NCI-H2227 treated with DMSO at 0.1 percent for 48 hours (cell line): ENCODE measurements at regions not wholly inside any gene's neighbourhood (a gene's known extent, or its start where the extent isn't known, plus 50 kb on each side); places are given as distances from the start of the nearest gene placed in this dataset.
A peak's percentile ranks its signal among the peaks of the same experiment; 100 is the strongest.
"Not testable (repeated sequence)": the region's sequence is repeated elsewhere in the genome, so short reads cannot be mapped to it uniquely, and the experiment has no call there.

Experiments
- DNase-seq: peaks from one replicate; lab custom pipeline; 2025; lab: John Stamatoyannopoulos, UW

DNA sequence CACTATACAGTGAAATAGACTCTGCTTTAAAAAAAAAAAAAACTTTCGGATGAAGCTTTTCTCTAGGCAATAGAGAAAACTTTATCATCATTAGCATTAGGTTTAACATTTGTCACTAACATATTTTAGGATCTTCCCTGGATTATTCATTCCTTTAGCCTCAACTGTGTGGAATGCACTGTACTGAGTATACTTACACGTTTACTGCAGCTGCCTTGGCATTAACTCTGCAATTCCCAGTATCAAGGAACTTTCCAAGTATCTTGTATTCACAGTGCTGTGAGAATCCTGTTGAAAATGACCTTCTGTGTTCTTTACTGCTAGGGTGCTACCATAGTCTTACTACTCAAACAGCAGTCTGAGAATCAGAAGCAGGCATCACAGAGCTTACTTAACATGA is 328.2 kb upstream of the COL3A1 start:
- no peak for DNase-seq

DNA sequence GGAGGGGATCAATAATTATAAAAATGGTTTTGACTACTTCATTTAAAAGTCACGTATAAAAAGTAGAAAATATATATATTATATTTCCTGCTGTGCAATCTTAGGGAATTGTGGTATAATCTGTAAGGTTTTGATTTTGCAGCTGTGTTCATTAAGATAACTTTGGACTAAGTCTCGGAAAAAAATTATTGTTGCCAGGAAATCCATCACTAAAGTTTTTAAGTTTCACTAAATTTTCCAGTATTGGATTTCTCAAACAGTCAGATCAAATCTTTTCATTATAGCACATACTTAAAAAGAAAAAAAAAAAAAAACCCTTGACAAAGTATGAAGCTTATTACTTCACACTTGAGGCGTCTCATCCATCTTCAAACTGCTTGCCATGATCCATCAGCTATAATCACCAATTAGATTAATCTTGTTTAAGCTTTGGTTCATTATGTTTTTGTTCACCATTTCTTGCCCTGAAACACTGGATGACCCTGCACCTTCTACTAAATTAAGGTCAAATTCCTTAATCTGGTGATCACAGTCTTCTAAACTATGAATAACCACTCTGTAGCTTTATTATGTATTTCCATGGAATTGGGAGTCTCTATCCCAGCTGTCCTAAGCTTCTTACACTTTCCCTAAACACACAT is 326.6 kb upstream of the COL3A1 start:
- DNase-seq, result no peak

DNA sequence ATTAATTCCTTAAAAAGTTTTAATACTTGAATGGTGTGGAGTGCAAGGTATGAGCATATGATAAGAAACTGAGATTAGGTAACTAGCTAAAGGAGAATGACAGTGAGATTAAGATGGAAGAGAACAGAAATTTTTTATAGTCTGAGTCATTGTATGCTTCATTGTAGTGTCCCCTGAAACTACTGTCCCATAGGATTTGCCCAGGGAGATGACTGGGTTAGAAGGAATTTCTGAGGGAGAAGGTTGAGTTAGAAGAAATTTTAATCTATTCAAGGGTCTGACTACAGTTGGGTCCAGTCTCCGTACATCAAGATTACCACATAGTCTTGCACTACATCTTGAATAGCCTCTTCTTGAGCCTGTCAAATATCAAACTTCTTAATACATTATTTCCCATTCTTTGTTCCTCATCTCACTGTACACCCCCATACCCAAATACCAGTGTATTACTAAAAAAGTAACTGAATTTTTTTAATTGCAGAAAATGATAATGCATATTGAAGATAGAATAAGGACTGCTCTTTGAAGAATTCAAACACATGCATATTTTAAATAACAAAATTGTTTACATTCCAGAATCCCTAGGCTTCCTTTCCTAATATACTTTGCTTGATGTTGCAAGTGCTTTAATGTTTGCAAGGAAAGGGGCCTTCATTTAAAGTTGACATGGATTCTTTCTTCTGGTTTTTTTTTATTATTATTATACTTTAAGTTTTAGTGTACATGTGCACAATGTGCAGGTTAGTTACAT is 314.3 kb upstream of the COL3A1 start:
- no peak for DNase-seq

DNA sequence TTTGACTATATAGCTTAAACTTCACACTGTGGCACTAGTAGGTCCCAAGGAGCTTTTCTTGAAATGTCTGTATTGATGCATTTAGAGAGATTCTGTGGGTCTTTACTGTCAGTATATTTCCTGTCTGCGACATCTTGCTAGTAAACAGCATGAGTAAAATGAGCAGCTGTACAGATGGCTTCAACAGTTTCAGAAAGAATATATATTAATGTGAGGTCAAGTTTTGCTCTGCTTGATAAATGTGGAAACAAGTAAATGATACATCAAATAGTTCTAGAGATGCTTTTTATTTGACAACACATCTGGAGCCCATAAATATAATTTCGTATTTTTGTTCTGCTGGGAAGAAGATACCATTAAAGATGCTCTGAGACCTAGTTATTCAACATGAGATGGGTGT is 310.9 kb upstream of the COL3A1 start:
- no peak for DNase-seq

DNA sequence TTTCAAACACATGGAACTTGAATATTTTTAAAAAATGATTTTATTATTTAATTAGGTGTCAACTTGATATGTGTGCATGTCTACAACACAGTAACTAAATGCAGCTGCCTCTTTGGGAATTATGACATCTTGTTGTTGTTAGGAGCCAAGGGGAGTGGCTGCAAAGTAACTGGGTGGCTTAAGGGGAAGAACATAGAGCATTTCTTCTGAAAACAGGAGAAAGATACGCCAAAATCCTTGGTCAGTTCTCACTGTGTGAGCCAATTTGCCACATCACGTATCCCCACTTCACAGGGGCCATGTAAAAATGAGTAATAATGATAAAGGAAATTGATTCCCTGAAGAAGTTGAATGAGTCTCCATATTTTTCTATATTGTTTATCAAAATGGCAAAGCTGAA is 309.8 kb upstream of the COL3A1 start:
- no peak for DNase-seq

- no peak for DNase-seq
These were observed 309.1 kb upstream of the COL3A1 start for GRCh38 chr2:188664951-188665595.

DNA sequence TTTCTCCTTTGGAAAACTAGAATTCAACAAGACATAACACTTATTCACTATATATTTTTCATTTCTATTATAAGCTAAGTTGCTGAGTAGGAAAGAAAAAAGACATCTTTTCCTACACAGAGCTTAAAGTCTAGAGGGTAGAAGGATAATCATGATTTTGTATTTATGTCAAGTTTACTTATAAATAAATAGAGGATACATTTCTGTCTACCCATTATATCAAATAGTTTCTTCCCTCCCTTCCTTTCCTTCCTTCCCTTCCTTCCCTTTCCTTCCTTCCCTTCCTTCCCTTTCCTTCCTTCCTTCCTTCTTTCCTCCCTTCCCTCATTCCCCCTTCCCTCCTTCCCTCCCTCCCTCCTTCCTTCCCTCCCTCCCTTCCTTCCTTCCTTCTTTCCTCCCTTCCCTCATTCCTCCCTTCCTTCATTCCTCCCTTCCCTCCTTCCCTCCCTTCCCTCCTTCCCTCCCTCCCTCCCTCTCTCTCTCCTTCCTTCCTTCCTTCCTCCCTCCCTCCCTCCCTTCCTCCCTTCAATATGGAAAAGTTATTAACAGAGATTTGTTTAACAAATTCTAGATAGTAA is 308.4 kb upstream of the COL3A1 start:
- no peak for DNase-seq

DNA sequence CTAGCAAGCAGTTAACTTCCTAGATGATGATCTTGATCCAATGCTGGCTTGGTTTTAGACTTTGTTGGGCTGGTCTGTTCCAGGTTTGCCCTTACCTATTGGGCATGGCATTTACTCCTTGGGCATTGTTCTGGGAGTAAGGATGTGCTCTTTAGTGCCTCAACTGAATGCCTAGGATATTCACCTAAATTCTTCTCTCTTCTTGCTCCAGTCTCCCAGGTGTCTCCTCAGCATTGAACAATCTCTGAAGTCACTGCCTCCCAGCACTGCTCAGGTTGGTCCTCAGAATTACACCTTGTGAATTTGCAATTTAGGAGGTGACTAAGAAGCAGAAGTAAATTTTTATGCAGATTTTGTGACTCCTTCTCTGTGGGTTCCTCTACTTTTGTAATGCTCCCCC is 307.7 kb upstream of the COL3A1 start:
- no peak for DNase-seq

GRCh38 chr2:188668017-188668680 is 306.0 kb upstream of the COL3A1 start:
- DNase-seq, result no peak

- no peak for DNase-seq
These were observed 298.7 kb upstream of the COL3A1 start for GRCh38 chr2:188675391-188676009.

DNA sequence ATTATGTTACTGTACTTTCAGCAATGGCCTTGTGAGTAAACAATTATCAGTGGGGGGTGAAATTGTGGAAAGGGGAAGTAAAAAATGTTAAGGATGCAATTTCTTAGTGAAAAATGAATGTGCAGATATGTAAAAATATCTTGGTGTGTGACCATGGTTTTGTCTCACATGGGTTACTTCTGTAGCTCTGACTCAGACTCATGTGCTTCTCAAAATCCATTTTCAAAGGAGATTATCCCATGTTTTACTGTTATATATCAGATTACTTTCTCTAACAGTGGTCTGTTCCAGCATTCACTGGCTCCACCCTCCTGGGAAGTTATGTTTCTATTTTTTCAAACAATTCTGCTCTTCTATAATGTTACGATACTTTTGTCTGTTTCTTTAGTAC is 298.2 kb upstream of the COL3A1 start:
- DNase-seq, result peak; percentile 59

- DNase-seq, result no peak
These were observed 297.0 kb upstream of the COL3A1 start for GRCh38 chr2:188677142-188677541.

GRCh38 chr2:188678882-188679281 is 295.3 kb upstream of the COL3A1 start:
- no peak for DNase-seq

GRCh38 chr2:188682838-188683237 is 291.3 kb upstream of the COL3A1 start:
- DNase-seq, result no peak

DNA sequence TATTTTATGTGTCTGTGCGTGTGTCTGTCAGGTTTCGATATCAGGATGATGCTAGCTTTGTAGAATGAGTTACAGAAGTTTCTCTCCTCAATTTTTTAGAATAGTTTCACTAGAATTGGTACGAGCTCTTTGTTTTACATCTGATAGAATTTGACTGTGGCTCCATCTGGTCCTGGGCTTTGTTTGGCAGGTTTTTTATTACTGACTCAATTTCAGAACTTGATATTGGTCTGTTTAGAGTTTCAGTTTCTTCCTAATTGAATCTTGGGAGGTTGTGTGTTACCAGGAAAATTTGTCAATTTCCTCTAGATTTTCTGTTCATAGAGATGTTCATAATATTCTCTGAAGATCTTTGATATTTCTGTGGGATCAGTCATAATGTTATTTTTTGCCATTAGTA is 289.4 kb upstream of the COL3A1 start:
- DNase-seq, result no peak

DNA sequence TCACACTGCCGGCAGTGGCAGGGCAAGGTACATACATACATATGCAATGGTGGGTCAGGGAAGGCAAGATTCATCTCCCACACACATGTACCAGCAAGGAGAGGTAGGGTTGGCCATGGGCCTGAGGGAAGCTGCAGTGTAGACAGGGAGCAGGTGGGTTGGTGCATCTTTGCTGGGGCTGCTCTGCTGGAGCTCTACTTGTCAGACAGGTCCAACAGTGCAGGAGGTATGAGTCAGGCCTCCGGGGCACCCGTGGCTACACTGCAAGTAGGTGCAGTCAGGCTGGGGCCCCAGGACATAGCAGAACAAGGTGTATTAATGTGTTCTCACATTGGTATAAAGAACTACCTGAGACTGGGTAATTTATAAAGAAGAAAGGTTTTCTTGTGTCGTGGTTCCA is 281.1 kb upstream of the COL3A1 start:
- DNase-seq, result no peak

DNA sequence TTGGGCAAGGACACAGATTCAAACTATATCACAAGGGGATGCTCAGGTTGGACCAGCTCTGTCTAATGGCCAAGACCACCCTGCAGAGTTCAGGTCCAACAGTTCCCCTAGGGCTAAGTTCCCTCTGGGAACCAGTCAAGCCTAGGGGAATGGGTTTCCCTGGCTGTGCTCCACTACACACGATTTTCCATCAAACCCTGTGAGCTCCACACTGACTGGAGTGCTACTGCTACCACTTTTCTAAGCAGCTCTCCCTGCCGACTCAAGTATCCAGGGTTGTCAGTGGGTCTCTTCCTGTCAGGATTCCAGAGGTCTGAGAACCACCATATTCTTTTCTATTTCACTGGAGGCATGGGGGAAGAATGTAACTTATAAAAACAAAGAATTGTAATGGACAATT is 280.4 kb upstream of the COL3A1 start:
- no peak for DNase-seq

GRCh38 chr2:188695953-188696352 is 278.2 kb upstream of the COL3A1 start:
- DNase-seq, result no peak

DNA sequence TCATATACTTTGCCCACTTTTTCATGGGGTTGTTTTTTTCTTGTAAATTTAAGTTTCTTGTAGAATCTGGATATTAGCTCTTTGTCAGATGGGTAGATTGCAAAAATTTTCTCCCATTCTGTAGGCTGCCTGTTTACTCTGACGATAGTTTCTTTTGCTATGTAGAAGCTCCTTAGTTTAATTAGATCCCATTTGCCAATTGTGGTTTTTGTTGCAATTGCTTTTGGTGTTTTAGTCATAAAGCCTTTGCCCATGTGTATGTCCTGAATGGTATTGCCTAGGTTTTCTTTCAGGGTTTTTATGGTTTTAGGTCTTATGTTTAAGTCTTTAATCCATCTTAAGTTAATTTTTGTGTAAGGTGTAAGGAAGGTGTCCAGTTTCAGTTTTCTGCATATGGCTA is 276.0 kb upstream of the COL3A1 start:
- DNase-seq, result not testable (repeated sequence)

GRCh38 chr2:188701836-188702235 is 272.3 kb upstream of the COL3A1 start:
- no peak for DNase-seq

DNA sequence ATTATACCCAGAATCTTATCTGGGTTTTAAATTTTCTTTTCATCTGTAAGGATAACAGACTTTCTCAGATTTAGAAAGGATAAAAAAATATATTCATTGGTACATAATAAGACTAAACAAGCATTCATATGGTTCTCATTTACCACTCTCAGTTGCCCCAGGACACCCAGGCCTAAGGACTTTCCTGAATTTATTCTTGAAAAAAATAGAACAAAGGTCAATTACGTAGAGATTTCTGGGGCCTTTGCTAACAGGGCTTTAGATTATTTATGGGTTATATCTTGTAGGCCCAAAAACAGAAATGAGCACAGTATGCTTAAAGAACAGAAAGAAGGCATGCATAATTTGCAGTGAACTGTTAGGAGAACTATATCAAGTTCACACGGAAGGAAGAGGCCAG is 269.0 kb upstream of the COL3A1 start:
- DNase-seq, result no peak

DNA sequence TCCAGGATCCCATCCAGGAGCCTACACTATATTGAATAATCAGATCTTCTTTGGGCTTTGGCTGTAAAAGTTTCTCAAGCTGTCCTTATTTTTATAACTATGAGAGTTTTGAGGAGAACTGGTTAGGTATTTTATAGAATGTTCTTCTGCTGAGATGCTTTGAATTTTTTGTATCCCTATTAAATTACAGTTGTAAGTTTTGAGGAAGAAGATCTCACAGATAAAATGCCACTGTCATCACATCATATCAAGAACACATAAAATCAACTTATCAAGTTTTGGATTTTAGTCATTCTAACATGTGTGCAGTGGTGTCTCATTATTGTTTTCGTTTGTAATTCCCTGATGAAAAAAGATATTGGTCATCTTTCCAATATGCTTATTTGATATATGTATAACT is 260.2 kb upstream of the COL3A1 start:
- DNase-seq, result no peak
